Panc1 (cell line): ENCODE measurements at regions not wholly inside any gene's neighbourhood (a gene's known extent, or its start where the extent isn't known, plus 50 kb on each side); places are given as distances from the start of the nearest gene placed in this dataset.

Experiments used
- ATAC-seq: fragments of 200-7000 bp; cut with Tn5 transposase; 2 replicates; pipeline ENCODE4 v1.9.1; 2020; ENCODE audit warnings: mild to moderate bottlenecking, moderate library complexity
- BruUV-seq: library from RNA; stranded (reverse); fragments of 400-500 nt; replicated peaks from 2 replicates; lab custom pipeline; 2021; lab: Mats Ljungman, UMichigan
- CTCF ChIA-PET: fragments of 300-600 bp; sonication (Branson Sonifier 250); formaldehyde crosslinking; loops from one replicate; lab custom pipeline; 2022; ENCODE audit warnings: antibody characterized with exemption; lab: Charles Lee
- POLR2A ChIA-PET: fragments of 300-600 bp; sonication (Branson Sonifier 250); formaldehyde crosslinking; loops from one replicate; lab custom pipeline; 2022; ENCODE audit warnings: antibody characterized with exemption; lab: Charles Lee
- DNase-seq: peaks from one replicate; pipeline ENCODE4 v3.0.0-alpha.2; 2010; ENCODE audit warnings: low read depth, low spot score
- H3K27ac ChIP-seq: 2 replicates; pipeline ENCODE4 v1.5.1; 2011; ENCODE audit warnings: mild to moderate bottlenecking, low read length, inconsistent platforms
- H3K27me3 ChIP-seq: fragments of 200-500 bp; sonication (Bioruptor generic); 2 replicates; pipeline ENCODE4 v1.6.0; 2014; ENCODE audit warnings: low read length, inconsistent platforms; ENCODE audit not compliant: control insufficient read depth, insufficient read depth
- H3K36me3 ChIP-seq: fragments of 200-500 bp; sonication (Bioruptor generic); 2 replicates; pipeline ENCODE4 v1.5.1; 2014; ENCODE audit warnings: inconsistent platforms, mild to moderate bottlenecking, low read length, moderate library complexity; ENCODE audit not compliant: control insufficient read depth, insufficient read depth
- H3K4me1 ChIP-seq: 2 replicates; pipeline ENCODE4 v1.5.1; 2011; ENCODE audit warnings: inconsistent platforms, mild to moderate bottlenecking, low read length, moderate library complexity; ENCODE audit not compliant: control insufficient read depth, insufficient read depth
- H3K4me3 ChIP-seq, 2 experiments: 2 replicates each; pipeline ENCODE4 v1.5.1; 2011 to 2012; ENCODE audit warnings: low read depth in 2 of 2, low read length in 2 of 2, mild to moderate bottlenecking in 2 of 2, inconsistent platforms in 1 of 2, moderate library complexity in 1 of 2
- H3K9me3 ChIP-seq: fragments of 200-500 bp; sonication (Bioruptor generic); 2 replicates; pipeline ENCODE4 v1.5.1; 2014; ENCODE audit warnings: low read depth, mild to moderate bottlenecking, inconsistent platforms, low read length, moderate library complexity; ENCODE audit not compliant: control insufficient read depth, insufficient read depth
- POLR2AphosphoS5 ChIP-seq: IDR thresholded peaks from 2 replicates; pipeline ENCODE4 v1.6.1; 2012; ENCODE audit warnings: mild to moderate bottlenecking, low read depth, low read length, moderate library complexity
- SIN3A ChIP-seq: IDR thresholded peaks from 2 replicates; pipeline ENCODE4 v1.6.1; 2012; ENCODE audit warnings: low read depth, mild to moderate bottlenecking, low read length, moderate library complexity, borderline replicate concordance; ENCODE audit not compliant: insufficient read depth
- TCF7L2 ChIP-seq: IDR thresholded peaks from 2 replicates; pipeline ENCODE4 v1.6.1; 2011; ENCODE audit warnings: mild to moderate bottlenecking, low read depth, low read length, inconsistent platforms
- in situ Hi-C: cut with HindIII; loops from 2 replicates; pipeline ENCODE4 v1.10.0; 2016; ENCODE audit warnings: low sequenced_read_pairs, low pct_unique_long_range_greater_than_20kb
- intact Hi-C: fragments of 100-400 bp; cut with micrococcal nuclease; formaldehyde crosslinking; loops from one replicate; pipeline ENCODE4 v1.10.0; 2022; ENCODE audit not compliant: unreplicated experiment
- TF ChIP-seq, protein P1 (sequence below), 2 experiments: IDR thresholded peaks; 2 replicates each; pipeline ENCODE4 v1.6.1; 2011 to 2012; ENCODE audit warnings: low read depth in 2 of 2, control low read depth in 1 of 2, low read length in 1 of 2, mild to moderate bottlenecking in 1 of 2, moderate library complexity in 1 of 2; ENCODE audit not compliant: insufficient read depth in 1 of 2
- TF ChIP-seq, protein P2 (sequence below): fragments of 450-650 bp; IDR thresholded peaks from 2 replicates; pipeline ENCODE4 v1.5.1; 2017; ENCODE audit warnings: mild to moderate bottlenecking

DNA sequence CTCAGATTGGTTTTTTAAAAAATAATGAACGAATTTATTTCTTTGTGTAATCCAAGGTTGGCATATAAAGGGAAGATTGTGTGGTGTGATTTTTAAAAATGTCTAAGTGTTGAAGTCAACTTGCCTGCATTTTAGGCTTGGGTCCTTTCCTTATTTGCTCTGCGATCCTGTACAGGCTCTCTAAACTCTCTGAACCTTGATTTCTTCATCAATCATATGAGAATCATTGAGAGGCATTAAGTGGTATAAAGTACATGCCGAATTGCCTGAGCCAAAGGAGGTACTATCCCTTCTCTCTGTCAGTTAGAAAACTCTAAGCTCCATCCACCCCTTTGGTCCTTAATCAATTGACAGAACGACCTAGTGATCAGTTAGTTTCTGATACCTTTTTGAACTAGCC is 440.4 kb upstream of the MEX3C start:
- ChIA-PET CTCF (no interaction called here), POLR2A (no interaction called here)
- Histone ChIP-seq H3K4me1 (no peaks in the 10 kb centered on the region), H3K27me3 (no peaks in the 10 kb centered on the region), H3K4me3 (no peak overlapping the region), H3K36me3 (no peaks in the 10 kb centered on the region), H3K27ac (no peak overlapping the region), H3K9me3 (no peaks in the 10 kb centered on the region)
- no peak for DNase-seq
- intact Hi-C loops (no loop called here), in situ Hi-C loops (no loop called here)
- no TSS peak for BruUV-seq
- ATAC-seq: no peak
- TF ChIP-seq TCF7L2 (no peak), POLR2AphosphoS5 (no peak), SIN3A (no peak)
- TF ChIP-seq, protein P1, sequence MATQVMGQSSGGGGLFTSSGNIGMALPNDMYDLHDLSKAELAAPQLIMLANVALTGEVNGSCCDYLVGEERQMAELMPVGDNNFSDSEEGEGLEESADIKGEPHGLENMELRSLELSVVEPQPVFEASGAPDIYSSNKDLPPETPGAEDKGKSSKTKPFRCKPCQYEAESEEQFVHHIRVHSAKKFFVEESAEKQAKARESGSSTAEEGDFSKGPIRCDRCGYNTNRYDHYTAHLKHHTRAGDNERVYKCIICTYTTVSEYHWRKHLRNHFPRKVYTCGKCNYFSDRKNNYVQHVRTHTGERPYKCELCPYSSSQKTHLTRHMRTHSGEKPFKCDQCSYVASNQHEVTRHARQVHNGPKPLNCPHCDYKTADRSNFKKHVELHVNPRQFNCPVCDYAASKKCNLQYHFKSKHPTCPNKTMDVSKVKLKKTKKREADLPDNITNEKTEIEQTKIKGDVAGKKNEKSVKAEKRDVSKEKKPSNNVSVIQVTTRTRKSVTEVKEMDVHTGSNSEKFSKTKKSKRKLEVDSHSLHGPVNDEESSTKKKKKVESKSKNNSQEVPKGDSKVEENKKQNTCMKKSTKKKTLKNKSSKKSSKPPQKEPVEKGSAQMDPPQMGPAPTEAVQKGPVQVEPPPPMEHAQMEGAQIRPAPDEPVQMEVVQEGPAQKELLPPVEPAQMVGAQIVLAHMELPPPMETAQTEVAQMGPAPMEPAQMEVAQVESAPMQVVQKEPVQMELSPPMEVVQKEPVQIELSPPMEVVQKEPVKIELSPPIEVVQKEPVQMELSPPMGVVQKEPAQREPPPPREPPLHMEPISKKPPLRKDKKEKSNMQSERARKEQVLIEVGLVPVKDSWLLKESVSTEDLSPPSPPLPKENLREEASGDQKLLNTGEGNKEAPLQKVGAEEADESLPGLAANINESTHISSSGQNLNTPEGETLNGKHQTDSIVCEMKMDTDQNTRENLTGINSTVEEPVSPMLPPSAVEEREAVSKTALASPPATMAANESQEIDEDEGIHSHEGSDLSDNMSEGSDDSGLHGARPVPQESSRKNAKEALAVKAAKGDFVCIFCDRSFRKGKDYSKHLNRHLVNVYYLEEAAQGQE (IDR thresholded peaks at IDR 0.05; ENCODE audit: insufficient read depth in 1 of 2, low read depth in 2 of 2, low read length in 1 of 2): no peak
- TF ChIP-seq, protein P2, sequence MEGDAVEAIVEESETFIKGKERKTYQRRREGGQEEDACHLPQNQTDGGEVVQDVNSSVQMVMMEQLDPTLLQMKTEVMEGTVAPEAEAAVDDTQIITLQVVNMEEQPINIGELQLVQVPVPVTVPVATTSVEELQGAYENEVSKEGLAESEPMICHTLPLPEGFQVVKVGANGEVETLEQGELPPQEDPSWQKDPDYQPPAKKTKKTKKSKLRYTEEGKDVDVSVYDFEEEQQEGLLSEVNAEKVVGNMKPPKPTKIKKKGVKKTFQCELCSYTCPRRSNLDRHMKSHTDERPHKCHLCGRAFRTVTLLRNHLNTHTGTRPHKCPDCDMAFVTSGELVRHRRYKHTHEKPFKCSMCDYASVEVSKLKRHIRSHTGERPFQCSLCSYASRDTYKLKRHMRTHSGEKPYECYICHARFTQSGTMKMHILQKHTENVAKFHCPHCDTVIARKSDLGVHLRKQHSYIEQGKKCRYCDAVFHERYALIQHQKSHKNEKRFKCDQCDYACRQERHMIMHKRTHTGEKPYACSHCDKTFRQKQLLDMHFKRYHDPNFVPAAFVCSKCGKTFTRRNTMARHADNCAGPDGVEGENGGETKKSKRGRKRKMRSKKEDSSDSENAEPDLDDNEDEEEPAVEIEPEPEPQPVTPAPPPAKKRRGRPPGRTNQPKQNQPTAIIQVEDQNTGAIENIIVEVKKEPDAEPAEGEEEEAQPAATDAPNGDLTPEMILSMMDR: no peak

GRCh38 chr18:51639541-51639940 is 442.1 kb upstream of the MEX3C start:
- intact Hi-C loops (no loop called here), in situ Hi-C loops (no loop called here)

More at GRCh38 chr18:51639541-51639940, 442.1 kb upstream of the MEX3C start:
- no peaks in the 10 kb centered on the region for H3K36me3 ChIP-seq
- ATAC-seq (no peak), DNase-seq (no peak)
- H3K4me3 ChIP-seq: no peak overlapping the region
- H3K4me1 ChIP-seq: no peaks in the 10 kb centered on the region
- TF ChIP-seq, protein P1 (IDR thresholded peaks at IDR 0.05; ENCODE audit: insufficient read depth in 1 of 2, low read depth in 2 of 2, low read length in 1 of 2): no peak
- TF ChIP-seq, protein P2: no peak
- TF ChIP-seq TCF7L2 (no peak), POLR2AphosphoS5 (no peak)
- no peaks in the 10 kb centered on the region for H3K27me3 ChIP-seq
- no TSS peak for BruUV-seq
- POLR2A ChIA-PET: no interaction called here
- H3K27ac ChIP-seq: no peak overlapping the region
- CTCF ChIA-PET: no interaction called here
- no peaks in the 10 kb centered on the region for H3K9me3 ChIP-seq
